Neural cell (in vitro differentiated cells): ENCODE measurements at regions not wholly inside any gene's neighbourhood (a gene's known extent, or its start where the extent isn't known, plus 50 kb on each side); places are given as distances from the start of the nearest gene placed in this dataset.

Experiments
- H2AFZ ChIP-seq: fragments of 200-600, 300-800 bp; sonication (generic), shearing (Covaris generic); 2 replicates; pipeline ENCODE4 v1.6.0; 2014; ENCODE audit warnings: low read depth, mild to moderate bottlenecking, antibody characterized with exemption, low read length, moderate library complexity
- H3F3A ChIP-seq: fragments of 200-600 bp; shearing (Covaris generic); 2 replicates; pipeline ENCODE4 v1.6.1; 2016; ENCODE audit warnings: mild to moderate bottlenecking, moderate library complexity, mixed read lengths, antibody characterized with exemption, low read length; ENCODE audit not compliant: insufficient read depth, poor library complexity, severe bottlenecking
- H3K27ac ChIP-seq: fragments of 200-600, 300-800 bp; sonication (generic), shearing (Covaris generic); 2 replicates; pipeline ENCODE4 v1.5.1; 2014; ENCODE audit warnings: mild to moderate bottlenecking, low read length, moderate library complexity
- H3K27me3 ChIP-seq: fragments of 300-800, 200-600 bp; sonication (generic), shearing (Covaris generic); 2 replicates; pipeline ENCODE4 v1.6.0; 2014; ENCODE audit warnings: mild to moderate bottlenecking, low read depth, low read length, moderate library complexity; ENCODE audit not compliant: insufficient read depth
- H3K36me3 ChIP-seq: fragments of 300-800, 200-600 bp; sonication (generic), shearing (Covaris generic); 2 replicates; pipeline ENCODE4 v1.5.1; 2014; ENCODE audit warnings: mild to moderate bottlenecking, antibody characterized with exemption, low read length, moderate library complexity; ENCODE audit not compliant: insufficient read depth
- H3K4me2 ChIP-seq: fragments of 300-800, 200-600 bp; sonication (generic), shearing (Covaris generic); 2 replicates; pipeline ENCODE4 v1.6.0; 2014; ENCODE audit warnings: mild to moderate bottlenecking, low read length
- H3K4me3 ChIP-seq: fragments of 300-800, 200-600 bp; sonication (generic), shearing (Covaris generic); 2 replicates; pipeline ENCODE4 v1.5.1; 2014; ENCODE audit warnings: mild to moderate bottlenecking, low read length, moderate library complexity
- H3K79me2 ChIP-seq: fragments of 200-600 bp; shearing (Covaris generic); replicated peaks from 2 replicates; pipeline ENCODE4 v1.6.0; 2014; ENCODE audit warnings: mild to moderate bottlenecking, low read length, moderate library complexity; ENCODE audit not compliant: insufficient read depth
- H3K9ac ChIP-seq: fragments of 300-800, 200-600 bp; sonication (generic), shearing (Covaris generic); 2 replicates; pipeline ENCODE4 v1.6.1; 2016; ENCODE audit warnings: mild to moderate bottlenecking, low read length, mixed read lengths
- H3K9me2 ChIP-seq: fragments of 200-600 bp; shearing (Covaris generic); 2 replicates; pipeline ENCODE4 v1.6.1; 2016; ENCODE audit warnings: mild to moderate bottlenecking, low read length, mixed read lengths; ENCODE audit not compliant: insufficient read depth
- H3K9me3 ChIP-seq: fragments of 200-600, 300-800 bp; sonication (generic), shearing (Covaris generic); 2 replicates; pipeline ENCODE4 v1.6.1; 2016; ENCODE audit warnings: mild to moderate bottlenecking, mixed run types, low read length, moderate library complexity, mixed read lengths
- H4K20me1 ChIP-seq: fragments of 200-600 bp; shearing (Covaris generic); 2 replicates; pipeline ENCODE4 v1.6.1; 2016; ENCODE audit warnings: mild to moderate bottlenecking, mixed run types; ENCODE audit not compliant: insufficient read depth
- EP300 ChIP-seq: fragments of 450-650 bp; conservative IDR thresholded peaks from 2 replicates; pipeline ENCODE4 v1.6.1; 2014; ENCODE audit warnings: antibody characterized with exemption, mild to moderate bottlenecking, moderate library complexity; ENCODE audit not compliant: poor library complexity, severe bottlenecking
- EZH2 ChIP-seq: fragments of 200-600, 300-800 bp; shearing (Covaris generic), sonication (generic); IDR thresholded peaks from 2 replicates; pipeline ENCODE4 v1.6.1; 2014; ENCODE audit warnings: antibody characterized with exemption, low read length, borderline replicate concordance, mild to moderate bottlenecking; ENCODE audit not compliant: insufficient read depth, poor library complexity, severe bottlenecking
- MXI1 ChIP-seq: fragments of 450-650 bp; conservative IDR thresholded peaks from 2 replicates; pipeline ENCODE4 v1.6.1; 2014; ENCODE audit warnings: antibody characterized with exemption, mild to moderate bottlenecking; ENCODE audit not compliant: poor library complexity, severe bottlenecking
- POLR2AphosphoS5 ChIP-seq: IDR thresholded peaks from 2 replicates; pipeline ENCODE4 v1.6.1; 2012
- RAD21 ChIP-seq: fragments of 450-650 bp; conservative IDR thresholded peaks from 2 replicates; pipeline ENCODE4 v1.6.1; 2014; ENCODE audit warnings: antibody characterized with exemption, mild to moderate bottlenecking, moderate library complexity
- SMC3 ChIP-seq: fragments of 450-650 bp; conservative IDR thresholded peaks from 2 replicates; pipeline ENCODE4 v1.6.1; 2014; ENCODE audit warnings: antibody characterized with exemption, mild to moderate bottlenecking, moderate library complexity; ENCODE audit not compliant: poor library complexity
- TAF1 ChIP-seq: IDR thresholded peaks from 2 replicates; pipeline ENCODE4 v1.6.1; 2012; ENCODE audit warnings: low read depth
- TF ChIP-seq, protein P1 (sequence below): fragments of 450-650 bp; IDR thresholded peaks from 2 replicates; pipeline ENCODE4 v1.5.1; 2014; ENCODE audit warnings: antibody characterized with exemption, mild to moderate bottlenecking, moderate library complexity; ENCODE audit not compliant: poor library complexity, severe bottlenecking
- TF ChIP-seq, protein P2 (sequence below): IDR thresholded peaks from 2 replicates; pipeline ENCODE4 v1.6.1; 2012; ENCODE audit warnings: borderline replicate concordance

- H3K9ac ChIP-seq, result no peak overlapping the region
- TF ChIP-seq EZH2 (no peak), MXI1 (no peak), SMC3 (no peak), TAF1 (no peak), POLR2AphosphoS5 (no peak), RAD21 (no peak), EP300 (no peak)
- TF ChIP-seq, protein P1, sequence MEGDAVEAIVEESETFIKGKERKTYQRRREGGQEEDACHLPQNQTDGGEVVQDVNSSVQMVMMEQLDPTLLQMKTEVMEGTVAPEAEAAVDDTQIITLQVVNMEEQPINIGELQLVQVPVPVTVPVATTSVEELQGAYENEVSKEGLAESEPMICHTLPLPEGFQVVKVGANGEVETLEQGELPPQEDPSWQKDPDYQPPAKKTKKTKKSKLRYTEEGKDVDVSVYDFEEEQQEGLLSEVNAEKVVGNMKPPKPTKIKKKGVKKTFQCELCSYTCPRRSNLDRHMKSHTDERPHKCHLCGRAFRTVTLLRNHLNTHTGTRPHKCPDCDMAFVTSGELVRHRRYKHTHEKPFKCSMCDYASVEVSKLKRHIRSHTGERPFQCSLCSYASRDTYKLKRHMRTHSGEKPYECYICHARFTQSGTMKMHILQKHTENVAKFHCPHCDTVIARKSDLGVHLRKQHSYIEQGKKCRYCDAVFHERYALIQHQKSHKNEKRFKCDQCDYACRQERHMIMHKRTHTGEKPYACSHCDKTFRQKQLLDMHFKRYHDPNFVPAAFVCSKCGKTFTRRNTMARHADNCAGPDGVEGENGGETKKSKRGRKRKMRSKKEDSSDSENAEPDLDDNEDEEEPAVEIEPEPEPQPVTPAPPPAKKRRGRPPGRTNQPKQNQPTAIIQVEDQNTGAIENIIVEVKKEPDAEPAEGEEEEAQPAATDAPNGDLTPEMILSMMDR, result no peak
- TF ChIP-seq, protein P2, sequence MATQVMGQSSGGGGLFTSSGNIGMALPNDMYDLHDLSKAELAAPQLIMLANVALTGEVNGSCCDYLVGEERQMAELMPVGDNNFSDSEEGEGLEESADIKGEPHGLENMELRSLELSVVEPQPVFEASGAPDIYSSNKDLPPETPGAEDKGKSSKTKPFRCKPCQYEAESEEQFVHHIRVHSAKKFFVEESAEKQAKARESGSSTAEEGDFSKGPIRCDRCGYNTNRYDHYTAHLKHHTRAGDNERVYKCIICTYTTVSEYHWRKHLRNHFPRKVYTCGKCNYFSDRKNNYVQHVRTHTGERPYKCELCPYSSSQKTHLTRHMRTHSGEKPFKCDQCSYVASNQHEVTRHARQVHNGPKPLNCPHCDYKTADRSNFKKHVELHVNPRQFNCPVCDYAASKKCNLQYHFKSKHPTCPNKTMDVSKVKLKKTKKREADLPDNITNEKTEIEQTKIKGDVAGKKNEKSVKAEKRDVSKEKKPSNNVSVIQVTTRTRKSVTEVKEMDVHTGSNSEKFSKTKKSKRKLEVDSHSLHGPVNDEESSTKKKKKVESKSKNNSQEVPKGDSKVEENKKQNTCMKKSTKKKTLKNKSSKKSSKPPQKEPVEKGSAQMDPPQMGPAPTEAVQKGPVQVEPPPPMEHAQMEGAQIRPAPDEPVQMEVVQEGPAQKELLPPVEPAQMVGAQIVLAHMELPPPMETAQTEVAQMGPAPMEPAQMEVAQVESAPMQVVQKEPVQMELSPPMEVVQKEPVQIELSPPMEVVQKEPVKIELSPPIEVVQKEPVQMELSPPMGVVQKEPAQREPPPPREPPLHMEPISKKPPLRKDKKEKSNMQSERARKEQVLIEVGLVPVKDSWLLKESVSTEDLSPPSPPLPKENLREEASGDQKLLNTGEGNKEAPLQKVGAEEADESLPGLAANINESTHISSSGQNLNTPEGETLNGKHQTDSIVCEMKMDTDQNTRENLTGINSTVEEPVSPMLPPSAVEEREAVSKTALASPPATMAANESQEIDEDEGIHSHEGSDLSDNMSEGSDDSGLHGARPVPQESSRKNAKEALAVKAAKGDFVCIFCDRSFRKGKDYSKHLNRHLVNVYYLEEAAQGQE, result no peak
- H3K4me2 ChIP-seq, result no peak overlapping the region
These were observed 106.3 kb downstream of the KCTD15 start for GRCh38 chr19:33902802-33903488.

GRCh38 chr19:33903489-33903850 lies 106.8 kb downstream of the KCTD15 start:
- Histone ChIP-seq H3K27ac (no peak overlapping the region), H2AFZ (no peak overlapping the region), H3K27me3 (peaks cover 44% of the 10 kb centered on the region), H3K4me3 (no peak overlapping the region), H3F3A (no peaks in the 10 kb centered on the region), H3K9ac (no peak overlapping the region), H3K4me2 (no peak overlapping the region), H3K36me3 (no peaks in the 10 kb centered on the region), H3K9me3 (peaks cover 2% of the 10 kb centered on the region), H4K20me1 (no peaks in the 10 kb centered on the region), H3K9me2 (no peaks in the 10 kb centered on the region), H3K79me2 (no peaks in the 10 kb centered on the region)
- TF ChIP-seq POLR2AphosphoS5, result no peak
- TF ChIP-seq, protein P1, result no peak
- no peak for TF ChIP-seq EZH2
- TF ChIP-seq, protein P2, result no peak
- TF ChIP-seq SMC3, result no peak
- no peak for TF ChIP-seq RAD21
- TF ChIP-seq EP300, result no peak
- TF ChIP-seq MXI1, result no peak
- no peak for TF ChIP-seq TAF1

More at GRCh38 chr19:33902802-33903488, 106.3 kb downstream of the KCTD15 start:
- Histone ChIP-seq H3K9me3 (peaks cover 5% of the 10 kb centered on the region), H3K4me3 (no peak overlapping the region), H3F3A (no peaks in the 10 kb centered on the region), H3K79me2 (no peaks in the 10 kb centered on the region), H3K27ac (no peak overlapping the region), H3K27me3 (peaks cover 39% of the 10 kb centered on the region), H3K9me2 (no peaks in the 10 kb centered on the region), H2AFZ (no peak overlapping the region), H3K36me3 (no peaks in the 10 kb centered on the region), H4K20me1 (no peaks in the 10 kb centered on the region)
